Stomach (tissue), 8 donors: ENCODE measurements at regions not wholly inside any gene's neighbourhood (a gene's known extent, or its start where the extent isn't known, plus 50 kb on each side); places are given as distances from the start of the nearest gene placed in this dataset.

Experiments
- DNase-seq, 2 donors: peaks; one replicate each; pipeline versions ENCODE4 v3.0.0 to v3.0.0-alpha.2; 2013 to 2019
- H3K27ac ChIP-seq, 5 donors: fragments of 200-600 bp in 4 of 5; sonication (generic) in 4 of 5; one replicate each; pipeline ENCODE4 v1.5.1; 2013 to 2019; ENCODE audit warnings: mild to moderate bottlenecking in 1 of 5, moderate library complexity in 1 of 5
- H3K27me3 ChIP-seq, 3 donors: fragments of 200-600 bp; sonication (generic); one replicate each; pipeline ENCODE4 v1.5.1; 2017 to 2019; ENCODE audit warnings: mixed run types in 1 of 3
- H3K36me3 ChIP-seq, 4 donors: fragments of 200-600 bp; sonication (generic); 1 replicate in 3 of 4; 2 replicates in 1 of 4; pipeline ENCODE4 v1.5.1; 2016 to 2019
- H3K4me1 ChIP-seq, 4 donors: fragments of 200-600 bp; sonication (generic); one replicate each; pipeline ENCODE4 v1.5.1; 2016 to 2019
- H3K4me3 ChIP-seq, 4 donors: fragments of 200-600 bp; sonication (generic) in 3 of 4; one replicate each; pipeline ENCODE4 v1.5.1; 2016 to 2019; ENCODE audit warnings: mild to moderate bottlenecking in 1 of 4
- H3K9me3 ChIP-seq, 4 donors: fragments of 200-600 bp; sonication (generic); one replicate each; pipeline ENCODE4 v1.5.1; 2016 to 2019
- EP300 ChIP-seq: sonication (generic); formaldehyde crosslinking; IDR thresholded peaks from one replicate; pipeline ENCODE4 v1.6.1; 2017; ENCODE audit warnings: antibody characterized with exemption
- POLR2A ChIP-seq, 4 donors: fragments of 450-650 bp; IDR thresholded peaks; one replicate each; pipeline ENCODE4 v1.6.1; 2016; ENCODE audit warnings: antibody characterized with exemption in 4 of 4, control low read depth in 2 of 4, mild to moderate bottlenecking in 1 of 4, moderate library complexity in 1 of 4
- POLR2AphosphoS5 ChIP-seq, 3 donors: sonication (generic); formaldehyde crosslinking; IDR thresholded peaks; one replicate each; pipeline ENCODE4 v1.6.1; 2016; ENCODE audit warnings: antibody characterized with exemption in 3 of 3
- WGBS, 5 donors: extraction: QIAGEN DNeasy Blood & Tissue Kit in 3 of 5; methylation state at CpG; one replicate each; pipeline versions ENCODE4 v1.1.5 to v1.1.7; 2013 to 2018; 5-methylcytosine and 5-hydroxymethylcytosine counted together
- intact Hi-C: fragments of 100-400 bp; cut with DNase I; formaldehyde crosslinking; loops from one replicate; pipeline ENCODE4 v1.15.1; 2023; ENCODE audit warnings: low total_unique reads
- TF ChIP-seq, protein P1 (sequence below), 7 experiments: fragments of 450-650 bp in 4 of 7; fragments of 200-600 bp in 3 of 7; sonication (generic) in 3 of 7; IDR thresholded peaks; one replicate each; pipeline ENCODE4 v1.5.1; 2016 to 2019; ENCODE audit warnings: antibody characterized with exemption in 7 of 7, control low read depth in 2 of 7, mild to moderate bottlenecking in 1 of 7
- donor health status: healthy with polysubstance abuse.
- donor health status: Bipolar disorder and iron deficiency.
- donor health status: healthy.

DNA sequence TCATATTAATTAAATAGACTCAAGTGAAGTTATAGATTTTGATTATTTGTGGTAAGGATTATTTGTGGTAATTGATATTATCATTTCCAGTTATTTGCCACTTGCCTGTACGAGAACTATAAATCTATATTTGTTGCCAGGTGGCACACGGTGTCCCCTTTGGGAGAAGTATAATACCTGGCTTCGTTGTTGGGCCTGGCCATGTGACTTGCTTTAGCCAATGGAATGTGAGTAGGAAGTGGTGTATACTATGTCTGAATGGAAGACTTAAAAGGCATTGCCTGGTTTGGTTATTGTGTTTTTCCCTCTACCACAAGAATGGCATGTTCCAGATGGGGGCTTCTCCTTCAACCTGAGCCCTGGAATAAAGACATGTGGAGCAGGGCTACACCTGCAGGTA, 228.1 kb downstream of the CDC5L start:
- Histone ChIP-seq H3K9me3 (no peaks in the 10 kb centered on the region), H3K27ac (no peak overlapping the region), H3K4me3 (no peak overlapping the region), H3K36me3 (no peaks in the 10 kb centered on the region), H3K4me1 (no peaks in the 10 kb centered on the region), H3K27me3 (no peaks in the 10 kb centered on the region)
- intact Hi-C loops, result no loop called here
- no peak for TF ChIP-seq POLR2AphosphoS5 (IDR thresholded peaks at IDR 0.05)
- no peak for TF ChIP-seq POLR2A (IDR thresholded peaks at IDR 0.05)
- no peak for TF ChIP-seq EP300
- TF ChIP-seq, protein P1, sequence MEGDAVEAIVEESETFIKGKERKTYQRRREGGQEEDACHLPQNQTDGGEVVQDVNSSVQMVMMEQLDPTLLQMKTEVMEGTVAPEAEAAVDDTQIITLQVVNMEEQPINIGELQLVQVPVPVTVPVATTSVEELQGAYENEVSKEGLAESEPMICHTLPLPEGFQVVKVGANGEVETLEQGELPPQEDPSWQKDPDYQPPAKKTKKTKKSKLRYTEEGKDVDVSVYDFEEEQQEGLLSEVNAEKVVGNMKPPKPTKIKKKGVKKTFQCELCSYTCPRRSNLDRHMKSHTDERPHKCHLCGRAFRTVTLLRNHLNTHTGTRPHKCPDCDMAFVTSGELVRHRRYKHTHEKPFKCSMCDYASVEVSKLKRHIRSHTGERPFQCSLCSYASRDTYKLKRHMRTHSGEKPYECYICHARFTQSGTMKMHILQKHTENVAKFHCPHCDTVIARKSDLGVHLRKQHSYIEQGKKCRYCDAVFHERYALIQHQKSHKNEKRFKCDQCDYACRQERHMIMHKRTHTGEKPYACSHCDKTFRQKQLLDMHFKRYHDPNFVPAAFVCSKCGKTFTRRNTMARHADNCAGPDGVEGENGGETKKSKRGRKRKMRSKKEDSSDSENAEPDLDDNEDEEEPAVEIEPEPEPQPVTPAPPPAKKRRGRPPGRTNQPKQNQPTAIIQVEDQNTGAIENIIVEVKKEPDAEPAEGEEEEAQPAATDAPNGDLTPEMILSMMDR (IDR thresholded peaks at IDR 0.05), result no peak
- 63 to 69% (median 67%) methylated on average over 3 of the region's 3 CpGs for WGBS, 5 donors
- DNase-seq, result no peak

DNA sequence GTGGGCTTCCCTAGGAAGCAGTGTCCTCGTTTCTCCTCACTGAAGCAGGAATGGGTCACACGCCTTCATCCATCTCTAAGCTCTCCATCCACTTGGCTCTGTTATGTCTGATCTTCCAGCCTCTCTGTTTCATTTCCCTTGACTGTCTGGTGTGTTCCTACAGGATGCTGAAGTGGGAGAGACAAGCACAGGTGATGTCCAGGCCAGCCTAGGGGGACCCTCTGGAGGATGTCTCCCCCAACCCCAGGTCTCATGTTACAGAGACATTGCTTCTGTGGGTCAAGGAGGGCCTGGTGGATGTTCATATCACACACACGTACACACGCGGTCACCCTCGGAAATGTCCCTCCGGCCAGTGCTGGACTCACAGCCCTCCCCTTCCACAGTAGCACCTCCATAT, 229.9 kb downstream of the CDC5L start:
- no peak overlapping the region for H3K27ac ChIP-seq
- no peak for DNase-seq
- WGBS, 5 donors, result 81 to 90% (median 87%) methylated on average over 7 of the region's 7 CpGs
- H3K36me3 ChIP-seq, result no peaks in the 10 kb centered on the region
- no peaks in the 10 kb centered on the region for H3K4me1 ChIP-seq
- no peak overlapping the region for H3K4me3 ChIP-seq
- intact Hi-C loops, result no loop called here
- TF ChIP-seq POLR2AphosphoS5 (IDR thresholded peaks at IDR 0.05), result no peak
- no peak for TF ChIP-seq POLR2A (IDR thresholded peaks at IDR 0.05)
- TF ChIP-seq, protein P1 (IDR thresholded peaks at IDR 0.05), result no peak
- no peak for TF ChIP-seq EP300
- H3K27me3 ChIP-seq, result no peaks in the 10 kb centered on the region
- no peaks in the 10 kb centered on the region for H3K9me3 ChIP-seq

DNA sequence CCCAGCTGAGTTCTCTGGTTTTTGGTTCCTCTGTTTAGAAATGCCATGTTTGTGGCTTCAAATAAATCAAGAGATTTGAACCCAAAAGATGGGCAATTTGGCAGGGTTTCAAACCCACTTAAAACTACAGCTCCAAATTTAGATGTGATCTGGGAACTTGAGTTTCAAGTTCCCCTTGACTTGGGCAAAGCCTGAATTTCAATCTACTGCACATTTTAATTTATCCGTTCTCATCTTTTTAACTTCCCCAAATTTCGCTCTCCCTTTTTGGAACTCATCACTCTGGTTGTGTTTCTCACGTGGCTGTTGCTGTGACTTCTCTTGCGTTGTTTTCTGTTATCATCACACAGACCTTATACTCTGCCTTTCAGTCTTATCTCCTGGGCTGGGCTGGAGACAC, 230.9 kb downstream of the CDC5L start:
- no peaks in the 10 kb centered on the region for H3K36me3 ChIP-seq
- no peaks in the 10 kb centered on the region for H3K27me3 ChIP-seq
- H3K9me3 ChIP-seq, result no peaks in the 10 kb centered on the region
- no peak for DNase-seq
- TF ChIP-seq, protein P1 (IDR thresholded peaks at IDR 0.05), result no peak
- TF ChIP-seq EP300 (no peak), POLR2AphosphoS5 (IDR thresholded peaks at IDR 0.05) (no peak), POLR2A (IDR thresholded peaks at IDR 0.05) (no peak)
- no peak overlapping the region for H3K27ac ChIP-seq
- 61 to 75% (median 68%) methylated on average over 4 of the region's 4 CpGs for WGBS, 5 donors
- no peak overlapping the region for H3K4me3 ChIP-seq
- intact Hi-C loops, result no loop called here
- H3K4me1 ChIP-seq, result no peaks in the 10 kb centered on the region

DNA sequence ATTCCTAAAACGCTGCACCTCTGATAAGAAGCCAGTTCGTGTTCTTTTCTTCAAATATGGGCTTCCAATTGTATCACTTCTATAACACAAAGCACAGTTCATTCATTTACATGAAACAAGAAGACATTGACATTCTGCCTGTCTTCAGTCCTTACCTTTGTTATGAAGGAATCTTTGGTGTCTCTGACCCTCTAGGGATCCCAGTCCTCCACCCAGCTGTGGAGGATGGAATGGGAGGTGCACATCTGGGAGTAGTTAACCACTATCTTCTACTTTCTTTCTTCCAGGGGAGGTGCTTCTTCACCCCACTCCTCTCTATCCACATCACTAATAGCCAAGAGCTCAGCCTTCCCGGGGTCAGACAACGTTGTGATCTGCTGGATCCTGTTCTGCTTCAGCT, 233.4 kb downstream of the CDC5L start:
- H3K27me3 ChIP-seq, result no peaks in the 10 kb centered on the region
- H3K4me1 ChIP-seq, result no peaks in the 10 kb centered on the region
- no peaks in the 10 kb centered on the region for H3K9me3 ChIP-seq
- H3K4me3 ChIP-seq, result no peak overlapping the region
- TF ChIP-seq EP300, result no peak
- no peak for DNase-seq
- no peaks in the 10 kb centered on the region for H3K36me3 ChIP-seq
- 59 to 77% (median 65%) methylated on average over 4 of the region's 4 CpGs for WGBS, 5 donors
- H3K27ac ChIP-seq, result no peak overlapping the region
- intact Hi-C loops, result no loop called here

DNA sequence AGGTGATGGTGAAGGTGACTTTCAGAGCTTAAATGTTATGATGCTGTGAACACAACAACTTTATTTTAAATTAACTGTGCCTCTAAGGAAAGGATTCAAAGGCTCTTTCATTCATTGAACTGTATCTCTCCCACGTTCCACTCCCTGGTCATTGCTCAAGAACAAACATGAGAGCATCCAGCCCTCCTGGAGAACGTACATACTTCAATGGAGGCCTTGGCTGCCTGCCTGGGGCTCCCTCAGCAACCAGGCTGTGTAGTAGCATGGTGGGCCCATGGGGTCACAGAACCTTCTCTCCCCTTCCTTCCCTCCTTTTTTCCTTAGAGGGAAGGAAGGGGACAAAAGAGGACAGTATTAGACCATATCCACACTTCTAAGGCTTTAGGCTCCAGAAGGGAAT, 234.3 kb downstream of the CDC5L start:
- TF ChIP-seq POLR2A (IDR thresholded peaks at IDR 0.05) (no peak), POLR2AphosphoS5 (IDR thresholded peaks at IDR 0.05) (no peak), EP300 (no peak)
- TF ChIP-seq, protein P1 (IDR thresholded peaks at IDR 0.05), result no peak
- WGBS, 5 donors, result 20 to 41% (median 30%) methylated on average over 2 of the region's 2 CpGs
- Histone ChIP-seq H3K4me1 (no peaks in the 10 kb centered on the region), H3K27ac (no peak overlapping the region), H3K27me3 (no peaks in the 10 kb centered on the region), H3K9me3 (no peaks in the 10 kb centered on the region), H3K4me3 (no peak overlapping the region), H3K36me3 (no peaks in the 10 kb centered on the region)
- intact Hi-C loops, result no loop called here
- DNase-seq, result no peak
